LNCAP (cell line): ENCODE measurements at regions not wholly inside any gene's neighbourhood (a gene's known extent, or its start where the extent isn't known, plus 50 kb on each side); places are given as distances from the start of the nearest gene placed in this dataset.

Experiments
- CTCF ChIP-seq: fragments of 450-650 bp; IDR thresholded peaks from 2 replicates; pipeline ENCODE4 v1.5.1; 2017; ENCODE audit warnings: mild to moderate bottlenecking

- no peak for TF ChIP-seq CTCF
Measured at GRCh38 chr4:167930166-167930565, 162.2 kb upstream of the ANXA10 start.

DNA sequence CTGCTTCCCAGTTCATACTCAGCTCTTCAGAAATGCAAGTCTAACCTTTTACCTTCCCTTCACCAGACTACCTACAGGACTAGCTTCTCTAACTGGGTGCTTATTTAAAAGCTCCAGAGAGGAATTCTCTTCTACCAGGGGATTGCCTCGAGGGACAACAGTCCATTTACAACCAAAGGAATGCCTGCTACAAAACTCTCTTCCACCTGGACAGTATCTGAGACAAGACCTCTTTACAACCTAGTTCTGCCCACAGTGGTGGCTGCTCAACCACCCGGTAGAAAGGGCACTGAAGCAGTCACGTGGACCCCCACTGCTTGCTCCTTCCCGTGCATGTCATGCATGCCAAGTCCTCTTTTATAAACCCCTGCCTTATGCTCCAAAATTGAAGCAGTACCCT lies 158.1 kb upstream of the ANXA10 start:
- no peak for TF ChIP-seq CTCF

GRCh38 chr4:167939863-167940616 lies 152.3 kb upstream of the ANXA10 start:
- no peak for TF ChIP-seq CTCF

GRCh38 chr4:167943872-167944505 lies 148.3 kb upstream of the ANXA10 start:
- TF ChIP-seq CTCF = no peak

DNA sequence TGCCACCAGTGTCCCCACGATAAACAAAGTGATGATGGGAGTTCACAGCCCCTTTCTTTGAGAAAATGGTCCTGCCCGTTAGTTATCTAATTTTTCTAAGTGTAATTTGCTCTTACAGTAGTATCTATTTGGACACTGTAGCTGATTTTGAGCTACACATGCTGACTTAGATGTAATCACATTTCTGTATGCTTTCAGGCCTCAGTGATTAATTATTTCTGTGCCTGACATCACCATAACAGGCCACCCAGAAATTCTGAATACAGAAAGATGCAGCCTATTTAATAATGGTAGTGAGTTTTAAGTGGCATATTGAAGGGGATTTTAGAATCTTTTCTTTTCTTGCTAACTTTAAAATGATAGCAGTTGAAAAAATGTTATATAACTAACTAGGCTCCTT lies 147.6 kb upstream of the ANXA10 start:
- no peak for TF ChIP-seq CTCF

GRCh38 chr4:167955006-167955405 lies 137.3 kb upstream of the ANXA10 start:
- no peak for TF ChIP-seq CTCF

DNA sequence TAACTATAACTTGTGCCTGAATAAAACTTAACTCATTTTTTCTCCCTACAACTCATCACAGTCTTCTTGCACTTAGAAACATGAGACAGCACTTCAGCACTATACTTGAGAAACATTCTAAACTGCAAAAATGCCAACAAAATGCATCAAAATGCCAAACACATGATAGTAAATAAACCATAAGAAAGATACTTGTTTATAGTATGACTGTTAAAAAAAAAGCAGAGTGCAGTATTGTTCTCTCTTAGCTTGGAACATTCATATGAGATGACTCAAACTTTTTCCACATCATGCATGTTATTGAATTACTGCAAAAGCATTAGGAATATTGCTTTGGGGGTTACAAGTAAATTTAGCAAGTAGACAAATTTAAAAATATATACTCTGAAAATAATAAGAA lies 135.7 kb upstream of the ANXA10 start:
- TF ChIP-seq CTCF = no peak
